ENCODE measurements at regions not wholly inside any gene's neighbourhood (a gene's known extent, or its start where the extent isn't known, plus 50 kb on each side); places are given as distances from the start of the nearest gene placed in this dataset.
"Not testable (repeated sequence)": the region's sequence is repeated elsewhere in the genome, so short reads cannot be mapped to it uniquely, and the experiment has no call there.

- DNase-seq (ENCODE audit: low read depth) = not testable (repeated sequence)
These were observed 106.6 kb upstream of the TERB2 start for GRCh38 chr15:44849701-44850403.

GRCh38 chr15:44853304-44853950 is 103.1 kb upstream of the TERB2 start:
- DNase-seq (ENCODE audit: low read depth) = peak; percentile 28

- not testable (repeated sequence) for DNase-seq (ENCODE audit: low read depth)
These were observed 101.8 kb upstream of the TERB2 start for GRCh38 chr15:44854696-44855095.

GRCh38 chr15:44856284-44856683 is 100.2 kb upstream of the TERB2 start:
- not testable (repeated sequence) for DNase-seq (ENCODE audit: low read depth)

- DNase-seq (ENCODE audit: low read depth) = not testable (repeated sequence)
These were observed 99.2 kb upstream of the TERB2 start for GRCh38 chr15:44857164-44857710.

- not testable (repeated sequence) for DNase-seq (ENCODE audit: low read depth)
These were observed 97.4 kb upstream of the TERB2 start for GRCh38 chr15:44859088-44859487.

- not testable (repeated sequence) for DNase-seq (ENCODE audit: low read depth)
These were observed 96.3 kb upstream of the TERB2 start for GRCh38 chr15:44860168-44860567.

GRCh38 chr15:44861439-44861910 is 95.0 kb upstream of the TERB2 start:
- no peak for DNase-seq (ENCODE audit: low read depth)

GRCh38 chr15:44861917-44862316 is 94.6 kb upstream of the TERB2 start:
- no peak for DNase-seq (ENCODE audit: low read depth)

GRCh38 chr15:44862866-44863265 is 93.6 kb upstream of the TERB2 start:
- not testable (repeated sequence) for DNase-seq (ENCODE audit: low read depth)

GRCh38 chr15:44868100-44868499 is 88.4 kb upstream of the TERB2 start:
- DNase-seq (ENCODE audit: low read depth) = not testable (repeated sequence)

- not testable (repeated sequence) for DNase-seq (ENCODE audit: low read depth)
These were observed 86.4 kb upstream of the TERB2 start for GRCh38 chr15:44870125-44870524.

GRCh38 chr15:44873103-44873502 is 83.4 kb upstream of the TERB2 start:
- no peak for DNase-seq (ENCODE audit: low read depth)

GRCh38 chr15:44879066-44879465 is 77.4 kb upstream of the TERB2 start:
- DNase-seq (ENCODE audit: low read depth) = no peak

- DNase-seq (ENCODE audit: low read depth) = no peak
These were observed 74.0 kb upstream of the TERB2 start for GRCh38 chr15:44882499-44882968.

GRCh38 chr15:44883199-44883877 is 73.1 kb upstream of the TERB2 start:
- DNase-seq (ENCODE audit: low read depth) = no peak

GRCh38 chr15:44898890-44899651 is 57.4 kb upstream of the TERB2 start:
- DNase-seq (ENCODE audit: low read depth) = peak; percentile 4

GRCh38 chr15:44899775-44900174 is 56.7 kb upstream of the TERB2 start:
- DNase-seq (ENCODE audit: low read depth) = not testable (repeated sequence)

- not testable (repeated sequence) for DNase-seq (ENCODE audit: low read depth)
These were observed 55.7 kb upstream of the TERB2 start for GRCh38 chr15:44900796-44901195.

GRCh38 chr15:44903281-44903680 is 53.2 kb upstream of the TERB2 start:
- DNase-seq (ENCODE audit: low read depth) = peak; percentile 6

GRCh38 chr15:44904651-44905340 is 51.7 kb upstream of the TERB2 start:
- DNase-seq (ENCODE audit: low read depth) = not testable (repeated sequence)

All from amniotic epithelial cell (primary cell).